HG03103 (cell line): ENCODE measurements at regions not wholly inside any gene's neighbourhood (a gene's known extent, or its start where the extent isn't known, plus 50 kb on each side); places are given as distances from the start of the nearest gene placed in this dataset.
"Not testable (repeated sequence)": the region's sequence is repeated elsewhere in the genome, so short reads cannot be mapped to it uniquely, and the experiment has no call there.

Experiments used
- ATAC-seq: cut with Tn5 transposase; IDR thresholded peaks from one replicate; pipeline ENCODE4 v1.9.1; 2021; ENCODE audit warnings: low read depth; ENCODE audit not compliant: unreplicated experiment

DNA sequence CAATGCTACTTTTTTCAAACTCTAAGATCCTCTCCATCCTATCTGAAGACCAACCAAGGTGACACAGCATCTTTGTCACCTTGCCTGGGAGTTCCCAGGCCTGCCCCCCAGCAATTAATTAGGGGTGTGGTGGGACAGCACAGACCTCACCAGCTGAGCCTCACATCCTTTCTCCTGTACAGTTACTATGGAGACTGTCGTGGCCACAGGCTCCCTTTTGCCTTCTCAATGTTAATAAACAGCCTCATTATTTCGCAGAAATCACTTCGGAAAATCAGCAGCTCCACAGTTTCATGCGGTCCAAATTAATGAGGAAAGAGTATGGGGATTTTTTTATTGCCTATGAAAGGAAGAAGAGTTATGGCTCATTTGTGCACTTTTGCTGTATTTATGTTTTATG lies 378.3 kb downstream of the NPHP4 start:
- no peak for ATAC-seq

DNA sequence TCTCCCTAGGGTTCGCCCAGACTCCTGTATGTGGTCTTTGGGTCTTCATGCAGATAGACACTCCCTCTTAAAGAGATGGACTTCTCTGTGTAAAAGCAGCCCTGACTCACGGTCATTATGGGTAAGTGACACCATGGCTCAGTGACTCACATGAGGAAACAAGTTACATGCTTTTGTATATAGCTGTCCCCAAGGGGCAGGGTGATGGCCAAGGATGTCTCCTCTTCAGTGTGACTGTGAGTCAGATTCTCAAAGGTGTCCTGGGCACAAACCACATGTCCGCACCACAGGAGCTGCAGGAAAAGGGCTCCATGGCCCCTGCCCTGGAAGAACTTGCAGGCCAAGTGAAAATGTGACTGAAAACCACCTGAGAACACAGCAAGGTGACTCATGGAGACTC lies 380.4 kb downstream of the NPHP4 start:
- ATAC-seq: no peak

- ATAC-seq: no peak
Observed at GRCh38 chr1:5611431-5611830, 380.8 kb downstream of the NPHP4 start.

DNA sequence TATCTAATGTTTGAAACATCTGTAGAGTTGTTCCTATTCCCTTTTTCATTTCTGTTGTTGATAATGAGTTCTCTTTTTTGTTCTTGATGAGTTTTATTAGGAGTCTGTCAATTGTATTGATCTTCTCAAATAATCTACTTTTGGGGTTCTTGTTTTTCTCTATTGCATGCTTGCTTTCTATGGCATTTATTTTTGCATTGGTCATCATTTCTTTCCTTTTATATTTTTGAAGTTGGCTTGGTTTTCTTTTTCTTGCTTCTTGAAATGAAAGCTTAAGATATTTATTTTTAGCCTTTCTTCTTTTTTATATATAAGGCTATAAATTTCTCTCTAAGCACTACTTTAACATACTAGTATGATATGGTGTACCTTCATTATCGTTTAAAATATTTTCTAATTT lies 381.8 kb downstream of the NPHP4 start:
- no peak for ATAC-seq

DNA sequence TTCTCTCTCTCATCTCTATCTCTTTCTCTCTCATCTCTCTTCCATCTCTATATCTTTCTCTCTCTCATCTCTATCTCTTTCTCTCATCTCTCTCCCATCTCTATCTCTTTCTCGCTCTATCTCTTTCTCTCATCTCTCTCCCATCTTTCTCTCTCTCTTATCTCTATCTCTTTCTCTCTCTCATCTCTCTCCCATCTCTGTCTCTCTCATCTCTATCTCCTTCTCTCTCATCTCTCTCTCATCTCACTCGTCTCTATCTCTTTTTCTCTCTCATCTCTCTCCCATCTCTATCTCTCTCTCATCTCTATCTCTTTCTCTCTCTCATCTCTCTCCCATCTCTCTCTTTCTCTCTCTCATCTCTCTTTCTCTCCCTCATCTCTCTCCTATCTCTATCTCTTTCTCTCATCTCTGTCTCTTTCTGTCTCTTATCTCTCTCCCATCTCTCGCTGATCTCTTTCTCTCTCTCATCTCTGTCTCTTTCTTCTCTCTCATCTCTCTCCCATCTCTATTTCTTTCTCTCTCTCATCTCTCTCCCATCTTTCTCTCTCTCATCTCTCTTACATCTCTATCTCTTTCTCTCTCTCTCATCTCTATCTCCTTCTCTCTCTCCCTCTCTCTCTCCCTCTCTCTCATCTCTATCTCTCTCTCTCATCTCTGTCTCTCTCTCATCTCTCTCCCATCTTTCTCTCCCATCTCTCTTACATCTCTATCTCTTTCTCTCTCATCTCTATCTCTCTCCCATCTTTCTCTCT lies 388.7 kb downstream of the NPHP4 start:
- ATAC-seq: no peak

- not testable (repeated sequence) for ATAC-seq
Observed at GRCh38 chr1:5602718-5603117, 389.5 kb downstream of the NPHP4 start.

DNA sequence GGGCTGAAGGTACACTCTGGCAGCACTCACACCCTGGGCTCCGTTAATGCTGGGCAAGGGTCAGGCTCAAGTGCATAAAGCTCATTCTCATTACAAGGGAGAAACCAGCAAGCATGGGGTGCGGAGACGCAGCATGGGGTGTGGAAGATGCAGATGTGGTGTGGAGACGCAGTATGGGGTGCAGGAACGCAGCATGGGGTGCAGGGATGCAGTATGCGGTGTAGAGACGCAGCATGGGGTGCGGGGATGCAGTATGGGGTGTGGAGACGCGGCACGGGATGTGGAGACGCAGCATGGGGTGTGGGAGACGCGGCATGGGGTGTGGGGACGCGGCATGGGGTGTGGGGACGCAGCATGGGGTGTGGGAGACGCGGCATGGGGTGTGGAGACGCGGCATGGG lies 390.7 kb downstream of the NPHP4 start:
- no peak for ATAC-seq

- ATAC-seq: no peak
Observed at GRCh38 chr1:5599541-5599940, 392.7 kb downstream of the NPHP4 start.

GRCh38 chr1:5598824-5599395 lies 393.3 kb downstream of the NPHP4 start:
- ATAC-seq: no peak

DNA sequence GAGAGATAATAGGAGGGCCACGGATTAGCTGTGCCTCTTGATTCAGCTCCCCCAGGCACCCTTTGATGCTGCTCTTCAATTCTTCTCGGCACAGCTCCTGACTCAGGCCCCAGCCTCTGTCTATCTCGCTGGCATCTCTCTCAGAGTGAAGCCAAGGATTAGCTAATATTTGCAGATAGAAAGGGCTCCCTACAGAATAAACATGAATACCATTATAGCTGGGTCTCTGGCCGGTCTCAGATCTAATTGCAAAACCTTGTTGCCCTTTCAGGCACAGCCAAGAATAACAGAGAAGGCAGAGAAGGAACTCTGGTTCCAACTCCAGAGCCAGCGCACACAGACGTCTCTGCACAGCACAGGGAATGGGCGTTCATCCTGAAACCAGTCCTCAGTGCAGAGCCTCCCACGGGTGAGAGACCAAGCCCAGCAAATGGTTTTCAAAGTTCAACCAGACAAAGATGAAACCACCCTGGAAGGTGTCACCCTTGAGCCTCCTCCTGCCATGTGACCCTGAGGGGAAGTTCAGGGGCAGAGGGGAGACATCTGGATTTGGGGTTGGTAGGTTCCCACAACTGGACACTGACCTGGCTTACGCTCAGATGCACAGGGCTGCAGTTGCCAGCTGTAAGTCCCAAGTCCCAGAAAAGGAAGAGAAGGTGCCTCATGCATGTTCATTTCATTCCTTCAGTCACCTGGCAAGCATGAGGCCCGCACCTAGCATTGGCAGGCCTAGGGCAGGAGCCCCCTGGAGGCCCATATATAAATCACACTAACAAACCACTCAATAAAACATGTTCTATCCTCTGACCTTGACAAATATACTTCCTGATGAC lies 394.0 kb downstream of the NPHP4 start:
- no peak for ATAC-seq

- ATAC-seq: no peak
Observed at GRCh38 chr1:5597171-5597850, 394.9 kb downstream of the NPHP4 start.

GRCh38 chr1:5596651-5597050 lies 395.6 kb downstream of the NPHP4 start:
- no peak for ATAC-seq

DNA sequence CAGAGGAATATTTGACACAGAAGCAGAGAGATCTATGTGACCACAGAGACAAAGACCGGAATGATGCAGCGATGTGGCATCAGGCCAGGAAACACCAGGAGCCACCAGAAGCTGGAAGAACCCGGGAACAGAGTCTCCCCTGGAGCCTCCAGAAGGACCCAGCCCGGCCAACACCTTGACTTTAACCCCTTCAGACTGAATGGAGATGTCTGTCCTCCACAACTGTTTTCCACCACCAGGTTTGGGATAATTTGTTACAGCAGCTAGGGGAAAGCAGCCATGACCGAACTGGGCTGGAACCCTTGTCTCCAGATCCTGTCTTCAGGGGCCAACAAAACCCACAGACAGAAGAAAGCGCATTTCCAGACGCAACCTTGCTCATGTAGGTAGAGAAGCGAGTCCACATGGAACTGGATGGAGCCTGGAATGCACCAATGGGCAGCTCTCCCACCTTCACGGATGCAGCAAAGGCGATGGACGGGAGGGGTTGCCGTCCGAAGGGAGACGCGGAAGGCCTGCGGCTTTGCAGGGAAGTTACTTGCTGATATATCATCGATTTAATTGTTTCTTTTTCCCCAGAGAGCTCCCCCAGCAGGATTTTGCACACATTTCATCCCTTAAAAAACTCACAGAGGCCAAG lies 396.6 kb downstream of the NPHP4 start:
- no peak for ATAC-seq

DNA sequence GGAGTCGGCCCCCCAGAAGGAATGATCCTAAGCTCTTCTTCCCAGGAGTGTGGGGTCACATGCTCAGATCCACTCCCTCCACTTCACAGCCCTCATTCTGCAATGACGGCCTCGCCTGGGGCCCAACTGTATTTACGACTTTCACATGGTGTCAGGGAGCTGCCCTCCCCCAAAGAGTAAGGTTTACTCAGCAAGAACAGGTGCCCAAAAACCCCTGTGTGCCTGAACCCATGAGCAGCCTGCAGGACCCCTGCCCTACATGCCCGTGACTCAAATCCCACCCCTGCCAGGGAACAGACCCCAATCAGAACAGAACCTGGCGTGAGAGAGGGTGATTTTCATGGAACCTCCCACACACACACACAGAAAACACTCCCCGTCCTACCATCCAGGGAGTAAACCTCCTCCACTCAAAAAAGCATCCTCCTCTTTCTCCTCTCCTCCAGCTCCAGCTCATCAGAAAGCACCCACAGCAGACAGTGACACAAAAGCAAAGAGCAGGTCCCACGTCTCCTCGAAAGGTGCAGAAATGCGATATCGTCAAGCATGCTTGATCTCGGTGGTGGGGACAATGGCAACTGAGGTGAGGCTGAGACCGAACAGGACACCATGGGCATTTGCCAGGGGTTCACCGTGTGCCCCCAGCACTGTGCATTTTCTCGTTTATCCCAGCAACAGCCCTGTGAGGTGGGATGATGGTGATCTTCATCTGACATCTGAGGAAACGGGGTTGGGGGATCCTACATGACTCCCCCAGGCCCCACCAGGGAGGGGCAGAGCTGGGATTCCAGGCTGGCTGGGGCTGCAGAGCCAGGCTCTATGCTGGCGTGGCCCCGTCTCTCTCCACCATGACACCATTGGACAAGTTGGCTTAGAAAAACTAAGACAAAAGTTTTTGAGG lies 397.9 kb downstream of the NPHP4 start:
- no peak for ATAC-seq

DNA sequence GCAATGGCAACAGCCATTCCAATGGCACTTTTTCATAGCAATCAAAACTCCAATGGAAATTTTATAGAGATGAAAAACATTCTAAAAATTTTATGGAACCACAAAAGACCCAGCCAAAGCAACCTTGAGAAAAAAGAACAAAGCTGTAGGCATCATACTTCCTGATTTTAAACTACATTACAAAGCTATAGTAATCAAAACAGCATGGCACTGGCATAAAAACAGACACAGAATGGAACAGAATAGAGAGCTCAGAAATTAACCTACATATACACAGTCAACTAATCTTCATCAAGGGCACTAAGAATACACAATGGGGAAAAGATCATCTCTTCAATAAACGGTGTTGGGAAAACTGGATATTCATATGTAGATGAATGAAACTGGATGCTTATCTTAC lies 401.5 kb downstream of the NPHP4 start:
- no peak for ATAC-seq

- no peak for ATAC-seq
Observed at GRCh38 chr1:5586629-5587028, 405.6 kb downstream of the NPHP4 start.

GRCh38 chr1:5585256-5585655 lies 407.0 kb downstream of the NPHP4 start:
- ATAC-seq: no peak

DNA sequence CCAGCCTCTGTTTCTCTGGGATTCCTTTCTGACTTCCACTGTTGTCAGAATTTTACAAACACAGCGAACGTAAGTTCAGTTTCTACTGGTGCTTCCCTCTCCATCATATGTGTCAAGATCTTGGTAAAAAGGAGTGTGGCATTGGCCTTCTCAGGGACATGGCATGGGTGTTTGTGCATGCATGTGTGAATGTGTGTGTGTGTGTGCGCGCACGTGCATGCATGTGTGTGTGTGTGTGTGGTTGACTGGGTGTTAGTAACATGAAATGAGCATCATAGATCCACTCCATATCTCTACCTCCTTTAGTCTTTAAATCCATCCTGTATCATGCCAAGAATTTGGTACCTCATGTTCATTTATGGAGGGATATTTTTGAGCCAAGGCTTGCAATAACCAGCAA lies 411.3 kb downstream of the NPHP4 start:
- ATAC-seq: no peak

- ATAC-seq: no peak
Observed at GRCh38 chr1:5579966-5580365, 412.3 kb downstream of the NPHP4 start.

DNA sequence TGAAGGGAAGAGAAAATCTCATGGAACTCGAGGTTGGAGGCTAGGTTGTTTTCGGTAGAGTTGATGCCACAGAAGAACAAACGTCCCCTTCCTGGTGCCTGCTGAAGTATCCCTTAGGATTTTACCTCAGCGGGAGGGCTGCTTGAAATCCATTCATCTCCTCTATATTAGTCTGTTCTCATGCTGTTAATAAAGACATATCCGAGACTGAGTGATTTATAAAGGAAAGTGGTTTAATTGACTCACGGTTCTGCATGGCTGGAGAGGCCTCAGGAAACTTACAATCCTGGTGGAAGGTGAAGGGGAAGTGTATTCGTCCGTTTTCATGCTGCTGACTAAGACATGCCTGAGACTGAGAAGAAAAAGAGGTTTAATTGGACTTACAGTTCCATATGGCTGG lies 413.5 kb downstream of the NPHP4 start:
- no peak for ATAC-seq
